ENCODE measurements at regions not wholly inside any gene's neighbourhood (a gene's known extent, or its start where the extent isn't known, plus 50 kb on each side); places are given as distances from the start of the nearest gene placed in this dataset.

DNA sequence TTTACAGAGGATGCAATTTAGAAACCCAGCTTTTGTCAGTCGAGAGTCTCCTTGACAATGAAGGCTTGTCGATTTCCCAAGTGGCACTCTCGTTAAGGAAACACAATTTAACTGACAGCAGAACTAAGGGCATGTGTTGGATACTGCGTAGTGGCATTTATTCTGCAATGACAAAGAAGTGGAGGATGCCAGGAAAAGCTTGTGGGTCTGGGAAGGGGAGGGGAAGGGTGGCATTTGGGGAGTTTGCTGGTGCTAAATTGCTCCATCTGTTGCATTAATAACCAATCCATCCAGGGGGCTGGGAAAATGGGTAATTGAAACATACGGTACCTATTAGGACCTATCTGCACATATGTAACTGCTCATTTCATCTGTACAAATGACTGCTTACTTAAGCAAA is 190.6 kb downstream of the NSG2 start:
- no peak for DNase-seq

GRCh38 chr5:174239718-174240117 is 194.2 kb downstream of the NSG2 start:
- DNase-seq = no peak

DNA sequence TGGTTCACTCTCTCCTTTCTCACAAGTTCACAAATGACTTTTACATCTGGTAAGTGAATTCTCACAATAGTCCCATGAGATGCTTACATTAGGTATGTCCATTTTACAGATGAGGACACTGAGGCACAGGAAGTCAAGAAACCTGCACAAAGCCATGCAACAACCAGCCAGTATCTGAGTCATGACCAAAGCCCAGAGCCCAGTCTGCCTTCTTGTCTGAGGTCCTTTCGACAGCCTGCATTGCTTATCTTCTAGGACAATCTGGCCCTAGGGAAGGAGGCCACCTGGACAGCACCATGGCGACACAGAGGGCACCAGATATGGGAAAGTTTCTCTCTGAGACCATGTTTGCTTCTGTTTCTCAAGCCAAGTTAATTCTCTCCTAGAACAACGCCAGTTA is 197.1 kb downstream of the NSG2 start:
- DNase-seq = no peak

DNA sequence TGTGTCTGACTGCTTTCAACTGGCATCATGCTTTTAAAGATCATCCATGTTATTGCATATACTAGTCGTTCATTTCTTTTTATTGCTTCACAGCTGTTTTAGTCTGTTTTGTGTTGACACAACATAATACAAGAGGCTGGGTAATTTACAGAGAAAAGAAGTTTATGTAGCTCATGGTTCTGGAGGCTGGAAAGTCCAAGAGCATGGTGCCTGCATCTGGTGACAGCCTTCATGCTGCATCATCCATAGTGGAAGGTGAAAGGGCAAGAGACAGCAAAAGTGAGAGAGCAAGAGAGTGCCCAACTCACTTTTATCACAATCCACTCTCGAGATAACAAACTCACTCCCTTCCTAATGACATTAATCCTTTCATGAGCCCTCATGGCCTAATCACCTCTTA is 198.4 kb downstream of the NSG2 start:
- DNase-seq = no peak

GRCh38 chr5:174245516-174246075 is 200.1 kb downstream of the NSG2 start:
- no peak for DNase-seq

GRCh38 chr5:174246743-174247142 is 201.2 kb downstream of the NSG2 start:
- DNase-seq = no peak

DNA sequence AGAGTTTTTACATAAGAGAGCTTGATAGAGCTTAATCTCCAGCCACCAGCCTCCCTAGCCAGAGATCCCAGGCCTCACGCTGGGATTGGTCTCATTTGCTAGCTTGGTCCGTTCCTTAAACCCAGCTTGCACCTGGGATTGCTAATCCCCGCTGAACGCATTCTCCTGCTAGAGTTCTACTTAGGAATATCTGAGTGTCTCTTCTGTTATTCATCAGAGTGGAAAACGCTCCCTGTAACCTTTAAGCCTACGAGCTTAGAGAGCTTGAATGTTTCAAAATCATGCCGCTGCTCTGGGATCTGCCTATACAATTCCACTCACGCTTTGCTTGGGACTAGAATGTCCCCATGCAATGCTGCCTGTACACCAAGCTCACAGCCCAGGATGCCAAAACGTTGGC is 201.8 kb downstream of the NSG2 start:
- no peak for DNase-seq

DNA sequence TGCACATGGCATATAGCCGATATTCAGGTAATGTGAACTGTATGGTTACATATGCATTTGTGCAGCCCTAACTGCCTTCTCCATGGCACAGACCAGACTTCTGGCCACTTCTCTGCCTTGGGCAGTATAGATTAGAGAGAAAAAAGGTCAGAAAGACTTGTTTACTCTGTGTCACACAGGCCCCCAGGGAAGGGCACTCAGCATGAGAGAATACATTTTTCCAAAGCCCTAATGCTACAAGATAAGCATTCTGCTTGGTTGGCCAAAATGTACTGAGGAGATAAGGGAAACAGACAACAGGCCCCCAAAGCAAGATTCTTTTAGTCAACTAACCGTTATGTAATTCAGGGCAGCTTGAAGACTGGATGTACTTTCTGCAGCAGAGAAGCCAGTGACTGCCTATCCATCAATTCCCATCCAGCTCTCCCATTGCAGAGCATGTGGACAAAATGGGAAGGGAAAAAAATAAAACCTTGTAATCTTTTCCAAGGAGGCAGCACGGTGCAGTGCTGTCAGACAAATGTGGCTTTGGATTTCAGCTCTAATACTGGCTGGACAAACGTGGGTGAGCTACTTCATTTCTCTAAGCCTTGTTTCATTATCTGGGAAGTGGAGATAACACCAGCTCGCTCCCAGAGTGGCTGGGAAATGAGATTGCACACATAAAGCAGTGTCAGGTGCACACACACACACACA is 205.9 kb downstream of the NSG2 start:
- no peak for DNase-seq

DNA sequence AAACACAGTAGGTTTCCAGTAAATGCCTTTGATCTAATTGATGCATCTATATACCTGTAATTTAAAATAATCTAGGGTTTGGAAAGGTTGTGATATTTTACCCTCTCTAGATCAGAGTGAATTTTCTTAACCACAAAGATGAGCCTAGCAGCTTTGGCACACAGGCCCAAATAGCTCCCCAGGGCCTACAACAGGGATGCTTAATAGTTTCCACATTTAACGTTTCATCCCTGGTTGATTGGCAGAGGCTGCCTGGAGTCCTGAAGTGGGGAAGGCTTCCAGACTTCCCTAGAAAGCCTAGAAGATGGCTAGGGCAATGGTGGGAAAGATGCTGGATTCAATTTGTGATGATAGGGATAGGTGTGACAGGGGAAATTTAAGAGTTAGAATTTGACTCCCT is 206.6 kb downstream of the NSG2 start:
- DNase-seq = no peak

GRCh38 chr5:174259696-174260420 is 214.4 kb downstream of the NSG2 start:
- no peak for DNase-seq

GRCh38 chr5:174271316-174271715 is 225.8 kb downstream of the NSG2 start:
- DNase-seq = no peak

- no peak for DNase-seq
These were observed 227.2 kb downstream of the NSG2 start for GRCh38 chr5:174272671-174273070.

GRCh38 chr5:174273325-174273724 is 227.8 kb downstream of the NSG2 start:
- no peak for DNase-seq

GRCh38 chr5:174275959-174276358 is 230.5 kb downstream of the NSG2 start:
- no peak for DNase-seq

DNA sequence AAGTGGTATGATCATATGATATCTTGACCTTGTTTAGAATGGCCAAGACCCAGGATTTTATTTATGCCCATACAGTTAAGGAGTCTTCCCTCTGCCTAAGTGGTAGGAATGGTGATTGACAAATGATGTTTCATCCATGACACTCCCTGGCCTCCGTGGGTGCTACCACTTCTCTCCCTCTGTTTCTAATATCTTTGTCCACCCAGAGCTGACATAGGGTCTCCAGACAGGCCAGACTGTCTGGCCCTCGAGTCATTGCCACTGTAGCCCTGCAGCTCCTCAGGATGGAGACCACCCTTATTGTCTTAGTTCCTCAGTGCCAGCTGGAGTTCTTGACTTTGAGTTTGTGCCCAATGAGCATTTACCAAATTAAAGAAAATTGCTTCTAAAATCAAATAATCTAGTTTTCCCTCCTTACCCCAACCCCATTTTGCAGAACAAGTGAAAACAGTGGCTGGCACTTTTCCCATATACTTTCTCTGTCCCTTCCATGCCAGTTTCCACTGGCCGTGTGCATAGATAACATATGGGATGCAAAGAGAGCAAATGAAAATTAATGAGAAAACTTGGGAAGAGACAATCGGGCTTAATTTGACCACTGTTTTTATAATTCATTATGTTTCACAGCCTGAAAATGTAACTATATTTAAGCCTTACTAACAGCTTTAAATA is 235.7 kb downstream of the NSG2 start:
- DNase-seq = no peak

GRCh38 chr5:174281855-174282254 is 236.3 kb downstream of the NSG2 start:
- DNase-seq = no peak

GRCh38 chr5:174282391-174282790 is 236.9 kb downstream of the NSG2 start:
- no peak for DNase-seq

GRCh38 chr5:174283211-174284005 is 237.9 kb downstream of the NSG2 start:
- no peak for DNase-seq

DNA sequence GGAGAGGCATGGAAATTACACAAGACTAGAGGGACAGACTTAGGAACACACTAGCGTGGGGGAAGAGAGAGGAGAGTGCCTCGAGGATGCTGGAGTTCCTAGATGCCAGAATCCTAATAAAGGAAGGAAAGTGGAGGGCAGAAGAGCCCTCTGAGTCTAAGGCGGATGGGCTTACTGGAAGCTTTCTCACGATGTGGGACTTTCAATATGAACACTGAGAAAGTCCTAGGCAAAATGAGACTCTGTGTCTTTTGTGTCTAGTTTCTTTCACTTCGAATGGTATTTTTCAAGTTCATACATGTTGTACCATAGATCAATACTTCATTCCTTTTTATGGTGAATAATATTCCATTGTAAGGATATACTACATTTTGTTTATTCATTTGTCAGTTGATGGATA is 239.4 kb downstream of the NSG2 start:
- DNase-seq = no peak

- DNase-seq = no peak
These were observed 242.3 kb downstream of the NSG2 start for GRCh38 chr5:174287761-174288160.

GRCh38 chr5:174288439-174288838 is 242.9 kb downstream of the NSG2 start:
- no peak for DNase-seq

GRCh38 chr5:174291162-174291561 is 245.7 kb downstream of the NSG2 start:
- no peak for DNase-seq

GRCh38 chr5:174292348-174292747 is 246.8 kb downstream of the NSG2 start:
- DNase-seq = no peak
